Mesothelial cell of epicardium (in vitro differentiated cells): ENCODE measurements at regions not wholly inside any gene's neighbourhood (a gene's known extent, or its start where the extent isn't known, plus 50 kb on each side); places are given as distances from the start of the nearest gene placed in this dataset.
A peak's percentile ranks its signal among the peaks of the same experiment; 100 is the strongest.

Source experiments
- DNase-seq, 2 experiments: peaks; one replicate each; pipeline ENCODE4 v3.0.0; 2021; ENCODE audit warnings: low spot score in 2 of 2; ENCODE audit not compliant: unreplicated experiment in 2 of 2
- H3K27ac Mint-ChIP-seq: 2 replicates; pipeline ENCODE4 v1.8.0; 2021; ENCODE audit warnings: mixed read lengths
- H3K27me3 Mint-ChIP-seq: 2 replicates; pipeline ENCODE4 v1.8.0; 2021; ENCODE audit warnings: low read depth, mixed read lengths
- H3K36me3 Mint-ChIP-seq: 2 replicates; pipeline ENCODE4 v1.8.0; 2021; ENCODE audit warnings: mixed read lengths
- H3K4me1 Mint-ChIP-seq: 2 replicates; pipeline ENCODE4 v1.8.0; 2021; ENCODE audit warnings: mixed read lengths
- H3K4me3 Mint-ChIP-seq: 2 replicates; pipeline ENCODE4 v1.8.0; 2021; ENCODE audit warnings: mild to moderate bottlenecking, moderate library complexity, mixed read lengths
- H3K9me3 Mint-ChIP-seq: 2 replicates; pipeline ENCODE4 v1.8.0; 2021; ENCODE audit warnings: mixed read lengths
- CTCF ChIP-seq: fragments of 200-600 bp; sonication (generic); IDR thresholded peaks from one replicate; pipeline ENCODE4 v1.5.0; 2021; ENCODE audit warnings: antibody characterized with exemption; ENCODE audit not compliant: unreplicated experiment

- Mint-ChIP-seq H3K9me3 (no peaks in the 10 kb centered on the region), H3K27ac (no peak overlapping the region)
These were observed 169.6 kb upstream of the HAAO start for GRCh38 chr2:42961961-42962360.

GRCh38 chr2:42961385-42961811 is 169.0 kb upstream of the HAAO start:
- no peaks in the 10 kb centered on the region for H3K9me3 Mint-ChIP-seq
- no peaks in the 10 kb centered on the region for H3K36me3 Mint-ChIP-seq
- peak overlapping the region; percentile 78 for H3K27ac Mint-ChIP-seq
- no peak for TF ChIP-seq CTCF
- DNase-seq, result no peak
- H3K27me3 Mint-ChIP-seq, result no peaks in the 10 kb centered on the region
- H3K4me1 Mint-ChIP-seq, result peaks cover 30% of the 10 kb centered on the region
- no peak overlapping the region for H3K4me3 Mint-ChIP-seq

More at GRCh38 chr2:42961961-42962360, 169.6 kb upstream of the HAAO start:
- TF ChIP-seq CTCF, result no peak
- H3K4me1 Mint-ChIP-seq, result peaks cover 30% of the 10 kb centered on the region
- no peaks in the 10 kb centered on the region for H3K36me3 Mint-ChIP-seq
- DNase-seq, result no peak
- H3K4me3 Mint-ChIP-seq, result no peak overlapping the region
- H3K27me3 Mint-ChIP-seq, result no peaks in the 10 kb centered on the region

GRCh38 chr2:42960842-42961180 is 168.4 kb upstream of the HAAO start:
- Mint-ChIP-seq H3K4me3 (no peak overlapping the region), H3K27me3 (no peaks in the 10 kb centered on the region), H3K27ac (peak overlapping the region; percentile 78), H3K4me1 (peaks cover 30% of the 10 kb centered on the region), H3K9me3 (no peaks in the 10 kb centered on the region), H3K36me3 (no peaks in the 10 kb centered on the region)
- no peak for TF ChIP-seq CTCF
- no peak for DNase-seq

GRCh38 chr2:42960002-42960841 is 167.8 kb upstream of the HAAO start:
- no peaks in the 10 kb centered on the region for H3K9me3 Mint-ChIP-seq
- H3K4me3 Mint-ChIP-seq, result no peak overlapping the region
- DNase-seq, result no peak
- TF ChIP-seq CTCF, result no peak
- peaks cover 30% of the 10 kb centered on the region for H3K4me1 Mint-ChIP-seq
- no peaks in the 10 kb centered on the region for H3K27me3 Mint-ChIP-seq
- H3K27ac Mint-ChIP-seq, result peak overlapping the region; percentile 82
- no peaks in the 10 kb centered on the region for H3K36me3 Mint-ChIP-seq

GRCh38 chr2:42959234-42960001 is 167.0 kb upstream of the HAAO start:
- no peaks in the 10 kb centered on the region for H3K36me3 Mint-ChIP-seq
- no peak for DNase-seq
- peak overlapping the region; percentile 82 for H3K27ac Mint-ChIP-seq
- peaks cover 30% of the 10 kb centered on the region for H3K4me1 Mint-ChIP-seq
- H3K9me3 Mint-ChIP-seq, result no peaks in the 10 kb centered on the region
- no peaks in the 10 kb centered on the region for H3K27me3 Mint-ChIP-seq
- no peak for TF ChIP-seq CTCF
- H3K4me3 Mint-ChIP-seq, result no peak overlapping the region
